GM19328 (cell line): ENCODE measurements at regions not wholly inside any gene's neighbourhood (a gene's known extent, or its start where the extent isn't known, plus 50 kb on each side); places are given as distances from the start of the nearest gene placed in this dataset.

Source experiments
- ATAC-seq: cut with Tn5 transposase; IDR thresholded peaks from one replicate; pipeline ENCODE4 v1.9.1; 2021; ENCODE audit warnings: mild to moderate bottlenecking, moderate library complexity; ENCODE audit not compliant: unreplicated experiment

GRCh38 chr5:38101897-38102296 lies 156.5 kb upstream of the EGFLAM start:
- no peak for ATAC-seq

DNA sequence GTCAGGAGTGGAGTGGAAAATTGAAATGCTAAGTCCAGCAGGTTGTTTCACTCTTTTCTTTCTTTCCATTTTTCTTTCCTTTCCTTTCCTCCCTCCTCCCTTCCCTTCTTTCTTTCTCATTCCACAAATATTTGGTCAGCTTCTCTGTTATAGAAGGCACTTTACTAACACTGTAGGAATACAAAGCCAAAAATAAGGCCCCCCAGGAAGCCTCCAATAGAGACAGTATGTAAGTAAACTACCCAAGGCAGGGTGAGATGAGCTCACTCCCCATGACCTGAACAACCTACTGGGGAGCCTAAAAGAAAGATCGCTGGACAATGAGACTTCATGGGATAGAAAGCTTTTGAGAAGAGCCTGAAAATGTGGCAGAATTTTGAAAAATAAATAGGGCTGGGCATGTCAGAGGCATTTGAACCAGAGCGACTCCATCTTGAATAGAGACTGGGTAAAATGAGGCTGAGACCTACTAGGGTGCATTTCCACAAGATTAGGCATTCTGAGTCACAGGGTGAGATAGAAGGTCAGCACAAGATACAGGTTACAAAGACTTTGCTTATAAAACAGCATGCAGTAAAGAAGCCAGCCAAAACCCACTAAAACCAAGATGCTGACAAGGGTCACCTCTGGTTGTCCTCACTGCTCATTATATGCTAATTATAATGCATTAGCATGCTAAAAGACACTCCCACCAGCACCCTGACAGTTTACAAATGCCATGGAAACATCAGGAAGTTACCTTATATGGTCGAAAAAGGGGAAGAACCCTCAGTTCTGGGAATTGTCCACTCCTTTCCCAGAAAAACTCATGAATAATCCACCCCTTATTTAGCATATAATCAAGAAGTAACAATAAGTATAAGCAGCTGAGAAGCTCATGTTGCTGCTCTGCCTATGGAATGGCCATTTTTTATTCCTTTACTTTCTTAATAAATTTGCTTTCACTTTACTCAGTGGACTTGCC lies 158.9 kb upstream of the EGFLAM start:
- no peak for ATAC-seq

- no peak for ATAC-seq
Observed at GRCh38 chr5:38094889-38095288, 163.5 kb upstream of the EGFLAM start.

DNA sequence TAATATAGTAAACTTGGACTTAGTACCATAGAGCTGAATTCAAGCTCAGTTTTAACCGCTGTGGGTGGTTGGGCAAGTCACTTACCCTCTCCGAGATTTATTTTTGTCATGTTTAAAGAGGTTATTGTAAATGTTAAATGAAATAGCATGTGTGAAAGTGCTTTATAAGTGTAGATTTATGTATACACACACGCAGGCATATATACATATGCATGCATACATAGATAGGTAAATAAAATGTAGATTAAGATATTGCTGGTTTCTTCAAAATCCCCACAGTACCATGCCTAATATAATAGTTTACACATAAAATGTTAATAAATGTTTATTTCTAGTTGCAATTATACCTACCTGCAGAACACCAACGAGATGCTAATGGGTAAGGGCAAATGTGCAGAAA lies 164.5 kb upstream of the EGFLAM start:
- no peak for ATAC-seq

GRCh38 chr5:38086777-38087176 lies 171.6 kb upstream of the EGFLAM start:
- no peak for ATAC-seq

- no peak for ATAC-seq
Observed at GRCh38 chr5:38079620-38080402, 178.5 kb upstream of the EGFLAM start.

DNA sequence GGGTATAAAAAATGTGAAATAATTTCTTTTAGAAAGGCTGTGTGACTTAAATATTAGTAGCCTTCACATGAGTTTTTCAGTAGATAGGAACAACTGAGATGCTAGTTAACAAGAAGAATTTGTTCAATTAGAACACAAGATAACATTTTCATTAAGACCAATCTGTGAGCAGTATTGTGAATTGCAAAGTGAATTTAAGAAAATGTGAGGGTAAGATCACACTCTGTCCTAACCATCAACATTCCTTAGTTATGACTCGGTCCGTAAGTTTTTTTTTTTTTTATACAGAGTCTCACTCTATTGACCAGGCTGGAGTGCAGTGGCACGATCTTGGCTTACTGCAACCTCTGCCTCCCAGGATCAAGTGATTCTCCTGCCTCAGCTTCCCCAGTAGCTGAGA lies 180.2 kb upstream of the EGFLAM start:
- no peak for ATAC-seq

DNA sequence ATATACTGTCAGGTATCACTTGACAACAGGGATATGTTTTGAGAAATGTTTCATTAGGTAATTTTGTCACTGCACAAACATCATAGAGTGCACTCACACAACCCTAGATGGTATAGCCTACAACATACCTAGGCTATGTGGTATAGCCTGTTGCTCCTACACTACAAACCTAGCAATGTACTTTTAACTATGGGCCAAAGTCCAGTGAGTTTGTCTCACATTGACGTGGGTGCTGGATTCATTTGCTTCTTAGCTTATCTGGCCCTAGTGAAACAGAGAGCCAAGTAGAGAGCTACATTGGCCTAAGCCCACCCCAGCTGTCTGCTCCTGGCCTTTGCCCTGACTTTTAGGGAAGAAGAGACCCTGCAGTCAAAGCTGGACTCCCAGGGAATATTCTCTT lies 180.7 kb upstream of the EGFLAM start:
- no peak for ATAC-seq

- no peak for ATAC-seq
Observed at GRCh38 chr5:38071831-38072694, 186.3 kb upstream of the EGFLAM start.

GRCh38 chr5:38070304-38070950 lies 187.9 kb upstream of the EGFLAM start:
- ATAC-seq, result no peak

GRCh38 chr5:38069360-38069759 lies 189.0 kb upstream of the EGFLAM start:
- ATAC-seq, result no peak

DNA sequence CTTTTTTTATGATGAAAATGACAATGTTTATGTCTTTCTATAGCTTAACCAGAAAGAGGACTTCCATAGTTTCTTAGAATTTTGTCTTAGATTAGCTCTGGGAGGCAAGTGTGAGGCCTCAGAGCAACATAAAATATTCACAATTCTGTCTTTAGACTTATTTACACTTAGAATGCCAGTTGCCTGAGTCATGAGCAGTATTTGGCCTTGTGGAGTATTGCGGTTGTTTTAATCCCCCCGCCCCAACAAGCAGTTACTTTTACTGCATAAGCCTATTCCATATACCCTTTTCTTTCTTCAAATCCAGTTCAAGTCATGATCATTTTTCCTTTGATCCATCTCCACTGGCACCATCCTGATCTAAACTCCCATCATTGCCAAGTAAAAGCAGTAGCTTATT lies 198.0 kb upstream of the EGFLAM start:
- no peak for ATAC-seq

- no peak for ATAC-seq
Observed at GRCh38 chr5:38059876-38060275, 198.5 kb upstream of the EGFLAM start.

DNA sequence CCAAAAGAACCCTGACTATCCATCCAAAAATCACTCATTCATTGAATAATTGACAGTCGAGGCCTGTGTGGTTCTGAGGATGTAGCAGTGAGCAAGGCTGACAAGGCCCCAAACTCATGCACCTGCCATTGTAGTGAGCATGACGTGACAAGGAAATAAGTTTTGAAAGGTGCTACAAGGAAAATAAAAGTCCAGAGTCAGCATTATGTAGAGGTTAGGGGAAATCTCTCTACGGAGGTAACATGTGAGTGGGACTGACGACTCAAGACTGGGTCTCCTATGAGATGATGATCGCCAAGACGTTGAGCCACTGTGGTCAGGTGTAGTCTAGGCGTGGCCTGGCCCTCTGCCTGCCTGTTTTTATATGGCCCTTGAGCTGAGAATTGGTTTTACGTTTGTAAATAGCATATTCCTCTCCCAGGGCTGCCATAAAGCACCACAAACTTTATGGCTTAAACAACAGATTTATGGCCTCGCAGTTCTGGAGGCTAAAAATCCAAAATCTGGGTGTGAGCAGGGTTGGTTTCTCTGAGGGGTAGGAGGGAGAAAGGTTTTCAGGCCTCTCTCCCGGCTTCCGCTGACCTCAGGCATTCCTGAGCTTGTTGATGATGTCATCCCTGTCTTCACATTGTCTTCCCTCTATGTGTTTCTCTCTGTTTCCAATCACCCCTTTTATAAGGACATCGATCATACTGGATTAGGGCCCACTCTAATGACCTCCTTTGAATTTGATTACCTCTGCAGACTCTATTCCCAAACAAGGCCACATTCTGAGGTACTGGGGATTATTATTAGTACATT lies 206.4 kb upstream of the EGFLAM start:
- ATAC-seq, result no peak

- ATAC-seq, result no peak
Observed at GRCh38 chr5:38048400-38048799, 208.6 kb upstream of the GDNF start.

DNA sequence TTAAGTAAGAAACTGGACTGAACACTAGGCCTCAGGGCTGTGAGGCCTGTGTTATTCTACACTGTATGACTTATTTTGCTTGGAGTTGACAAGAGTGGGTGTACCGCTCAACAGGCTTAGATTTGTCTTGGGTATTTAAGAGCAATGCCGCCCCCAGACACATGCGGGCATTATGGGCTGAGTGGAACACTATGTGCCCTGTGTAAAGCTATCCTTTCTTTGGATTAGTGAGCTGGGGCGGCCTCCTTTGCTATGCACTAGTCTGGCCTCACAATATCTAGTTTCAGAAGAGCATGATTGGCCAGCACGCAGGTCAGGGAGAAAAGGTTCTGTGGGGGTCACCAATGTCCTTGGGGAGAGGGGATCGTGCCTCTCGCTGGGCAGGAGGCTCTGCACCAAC lies 206.3 kb upstream of the GDNF start:
- no peak for ATAC-seq

- ATAC-seq, result no peak
Observed at GRCh38 chr5:38045446-38045845, 205.6 kb upstream of the GDNF start.

GRCh38 chr5:38039826-38040225 lies 200.0 kb upstream of the GDNF start:
- no peak for ATAC-seq

- no peak for ATAC-seq
Observed at GRCh38 chr5:38039091-38039490, 199.2 kb upstream of the GDNF start.

- ATAC-seq, result no peak
Observed at GRCh38 chr5:38036765-38037164, 196.9 kb upstream of the GDNF start.
